RWPE1 (cell line): ENCODE measurements at regions not wholly inside any gene's neighbourhood (a gene's known extent, or its start where the extent isn't known, plus 50 kb on each side); places are given as distances from the start of the nearest gene placed in this dataset.
"Not testable (repeated sequence)": the region's sequence is repeated elsewhere in the genome, so short reads cannot be mapped to it uniquely, and the experiment has no call there.

Experiments
- CTCF ChIA-PET: fragments of 350-600 bp; sonication (Branson Sonifier 250); formaldehyde crosslinking; extraction: SDS; loops from one replicate; lab custom pipeline; 2021; lab: Yijun Ruan, JAX
- POLR2A ChIA-PET: fragments of 400-600 bp; formaldehyde crosslinking; extraction: SDS; loops from one replicate; lab custom pipeline; 2020; ENCODE audit warnings: antibody characterized with exemption; ENCODE audit not compliant: low non-redundant PET; lab: Yijun Ruan, JAX
- DNase-seq: peaks from one replicate; pipeline ENCODE4 v3.0.0; 2012; ENCODE audit warnings: low spot score
- H3K27ac ChIP-seq: fragments of 450-650 bp; 2 replicates; pipeline ENCODE4 v1.5.1; 2017
- TF ChIP-seq, protein P1 (sequence below): fragments of 450-650 bp; conservative IDR thresholded peaks from 2 replicates; pipeline ENCODE4 v1.5.1; 2017; ENCODE audit warnings: low read depth, mild to moderate bottlenecking

GRCh38 chr1:177700856-177701255 is 269.0 kb downstream of the SEC16B start:
- ChIA-PET CTCF (interaction anchor here (0.7 kb wide), 1 partner anchor 1040 kb away, joined by 3 read pairs; no protein-coding TSS in a partner anchor), POLR2A (no interaction called here)
- TF ChIP-seq, protein P1, sequence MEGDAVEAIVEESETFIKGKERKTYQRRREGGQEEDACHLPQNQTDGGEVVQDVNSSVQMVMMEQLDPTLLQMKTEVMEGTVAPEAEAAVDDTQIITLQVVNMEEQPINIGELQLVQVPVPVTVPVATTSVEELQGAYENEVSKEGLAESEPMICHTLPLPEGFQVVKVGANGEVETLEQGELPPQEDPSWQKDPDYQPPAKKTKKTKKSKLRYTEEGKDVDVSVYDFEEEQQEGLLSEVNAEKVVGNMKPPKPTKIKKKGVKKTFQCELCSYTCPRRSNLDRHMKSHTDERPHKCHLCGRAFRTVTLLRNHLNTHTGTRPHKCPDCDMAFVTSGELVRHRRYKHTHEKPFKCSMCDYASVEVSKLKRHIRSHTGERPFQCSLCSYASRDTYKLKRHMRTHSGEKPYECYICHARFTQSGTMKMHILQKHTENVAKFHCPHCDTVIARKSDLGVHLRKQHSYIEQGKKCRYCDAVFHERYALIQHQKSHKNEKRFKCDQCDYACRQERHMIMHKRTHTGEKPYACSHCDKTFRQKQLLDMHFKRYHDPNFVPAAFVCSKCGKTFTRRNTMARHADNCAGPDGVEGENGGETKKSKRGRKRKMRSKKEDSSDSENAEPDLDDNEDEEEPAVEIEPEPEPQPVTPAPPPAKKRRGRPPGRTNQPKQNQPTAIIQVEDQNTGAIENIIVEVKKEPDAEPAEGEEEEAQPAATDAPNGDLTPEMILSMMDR, result no peak
- no peak overlapping the region for H3K27ac ChIP-seq
- no peak for DNase-seq

- H3K27ac ChIP-seq, result no peak overlapping the region
- no peak for DNase-seq
- ChIA-PET POLR2A (no interaction called here), CTCF (interaction anchor here (0.7 kb wide), 1 partner anchor 67 kb away, joined by 3 read pairs; no protein-coding TSS in a partner anchor)
- TF ChIP-seq, protein P1, result no peak
These were observed 278.9 kb downstream of the SEC16B start for GRCh38 chr1:177690996-177691395.

DNA sequence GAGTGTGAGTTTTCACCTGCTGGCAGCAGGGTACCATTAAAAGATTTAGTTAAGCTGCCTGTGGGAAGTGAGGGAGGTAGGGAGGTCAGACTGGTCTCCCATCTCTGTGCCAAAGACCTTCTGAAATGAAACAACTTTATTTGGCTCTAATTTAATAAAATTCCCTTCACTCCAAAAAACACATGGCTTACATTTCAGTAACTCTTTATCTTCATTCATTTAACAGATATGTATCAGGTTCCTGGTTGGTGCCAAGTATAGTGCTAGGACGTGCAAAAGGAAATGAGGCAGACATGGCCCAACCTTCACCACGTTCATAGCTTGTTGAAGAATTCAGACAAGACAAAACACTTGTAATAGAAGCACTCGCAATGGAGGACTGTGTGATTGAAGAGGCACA is 282.3 kb downstream of the SEC16B start:
- H3K27ac ChIP-seq, result no peak overlapping the region
- TF ChIP-seq, protein P1, result no peak
- CTCF ChIA-PET, result no interaction called here
- POLR2A ChIA-PET, result no interaction called here
- no peak for DNase-seq

DNA sequence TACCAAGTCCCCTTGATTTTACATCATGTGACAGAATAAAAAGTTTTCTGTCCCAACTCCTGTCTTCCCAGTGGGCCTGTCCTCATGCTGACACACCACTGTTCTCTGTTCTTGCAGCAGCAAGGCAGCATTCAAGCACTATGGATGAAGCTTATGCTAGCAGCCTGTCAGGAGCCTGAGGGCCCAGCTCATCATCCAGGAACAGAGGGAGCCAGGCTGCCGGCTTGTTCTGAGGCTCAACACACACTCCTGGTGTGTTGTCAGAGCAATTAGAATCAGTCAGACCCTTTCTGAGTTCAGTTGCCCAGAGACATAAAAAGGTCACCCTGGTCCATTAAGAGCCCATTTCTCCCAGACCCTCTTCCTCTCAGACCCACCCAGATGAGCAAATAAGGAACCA is 282.9 kb downstream of the SEC16B start:
- TF ChIP-seq, protein P1, result no peak
- ChIA-PET POLR2A (no interaction called here), CTCF (interaction anchor here (0.7 kb wide), 1 partner anchor 33 kb away, joined by 3 read pairs; no protein-coding TSS in a partner anchor)

DNA sequence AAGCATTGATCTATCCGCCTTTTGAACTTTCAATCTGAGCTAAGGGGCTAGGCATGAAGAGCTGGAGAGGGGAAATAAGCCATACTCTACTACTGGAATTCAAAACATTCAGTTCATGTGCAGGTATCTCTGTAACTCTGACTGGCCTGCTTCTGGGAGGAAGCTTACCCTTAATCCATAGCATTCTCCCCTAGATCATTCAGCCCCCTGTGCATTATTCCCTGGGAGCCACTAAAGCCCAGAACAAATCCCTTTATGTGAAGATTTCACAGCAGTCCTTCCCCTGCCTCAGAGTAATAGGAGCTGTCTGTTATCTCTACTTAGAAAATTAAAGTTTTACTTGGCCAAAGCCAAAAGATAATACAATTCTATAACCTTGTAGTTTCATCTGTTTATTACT is 300.7 kb downstream of the SEC16B start:
- no peak overlapping the region for H3K27ac ChIP-seq
- TF ChIP-seq, protein P1, result no peak
- DNase-seq, result no peak
- ChIA-PET CTCF (interaction anchor here (0.7 kb wide), 1 partner anchor 234 kb away, joined by 3 read pairs; no protein-coding TSS in a partner anchor), POLR2A (no interaction called here)

More for the DNA sequence above, 282.9 kb downstream of the SEC16B start:
- no peak for DNase-seq
- H3K27ac ChIP-seq, result no peak overlapping the region

GRCh38 chr1:177665935-177666334 is 303.9 kb downstream of the SEC16B start:
- POLR2A ChIA-PET, result no interaction called here
- DNase-seq, result no peak
- CTCF ChIA-PET, result interaction anchor here (0.6 kb wide), 1 partner anchor 271 kb away, joined by 4 read pairs; no protein-coding TSS in a partner anchor
- TF ChIP-seq, protein P1, result no peak
- no peak overlapping the region for H3K27ac ChIP-seq

GRCh38 chr1:177664742-177665141 is 305.1 kb downstream of the SEC16B start:
- POLR2A ChIA-PET, DNase-seq, H3K27ac ChIP-seq: not testable (repeated sequence)
- CTCF ChIA-PET, result interaction anchor here (0.6 kb wide), 1 partner anchor 169 kb away, joined by 4 read pairs; no protein-coding TSS in a partner anchor
